GM13976 (cell line): ENCODE measurements at regions not wholly inside any gene's neighbourhood (a gene's known extent, or its start where the extent isn't known, plus 50 kb on each side); places are given as distances from the start of the nearest gene placed in this dataset.

Source experiments
- DNase-seq: peaks from one replicate; pipeline ENCODE4 v3.0.0; 2012; ENCODE audit warnings: low spot score
- CTCF ChIP-seq: IDR thresholded peaks from 2 replicates; pipeline ENCODE4 v1.5.1; 2012; ENCODE audit warnings: borderline replicate concordance, mild to moderate bottlenecking; ENCODE audit not compliant: insufficient read depth; ENCODE audit errors: extremely low read depth, missing control alignments, control extremely low read depth
- in situ Hi-C: fragments of 300-500 bp; cut with MboI; formaldehyde crosslinking; loops from one replicate; pipeline ENCODE4 v1.12.0; 2022; ENCODE audit warnings: low sequenced_read_pairs, mixed read lengths, inconsistent platforms; ENCODE audit not compliant: unreplicated experiment

- DNase-seq = no peak
- in situ Hi-C loops = no loop called here
- TF ChIP-seq CTCF = no peak
Measured at GRCh38 chr7:68733219-68734153, 864.8 kb upstream of the AUTS2 start.

- no peak for TF ChIP-seq CTCF
- no peak for DNase-seq
- in situ Hi-C loops = no loop called here
Measured at GRCh38 chr7:68734431-68734830, 863.8 kb upstream of the AUTS2 start.

- in situ Hi-C loops = no loop called here
Measured at GRCh38 chr7:68739306-68739705, 859.0 kb upstream of the AUTS2 start.

GRCh38 chr7:68744036-68744435, 854.2 kb upstream of the AUTS2 start:
- DNase-seq = no peak
- in situ Hi-C loops = no loop called here
- TF ChIP-seq CTCF = no peak

More at GRCh38 chr7:68739306-68739705, 859.0 kb upstream of the AUTS2 start:
- DNase-seq = no peak
- TF ChIP-seq CTCF = no peak

- TF ChIP-seq CTCF = no peak
- no peak for DNase-seq
- in situ Hi-C loops = no loop called here
Measured at GRCh38 chr7:68748934-68749900, 849.1 kb upstream of the AUTS2 start.

GRCh38 chr7:68752485-68753178, 845.6 kb upstream of the AUTS2 start:
- TF ChIP-seq CTCF = no peak
- in situ Hi-C loops = no loop called here
- no peak for DNase-seq
